PFSK-1 (cell line): ENCODE measurements at regions not wholly inside any gene's neighbourhood (a gene's known extent, or its start where the extent isn't known, plus 50 kb on each side); places are given as distances from the start of the nearest gene placed in this dataset.

Experiments
- FOXP2 ChIP-seq: optimal IDR thresholded peaks from 2 replicates; pipeline ENCODE3; 2011; ENCODE audit warnings: borderline replicate concordance, control low read depth, inconsistent platforms; ENCODE audit not compliant: insufficient read depth; ENCODE audit errors: extremely low read length, extremely low read depth
- POLR2AphosphoS5 ChIP-seq: IDR thresholded peaks from 2 replicates; pipeline ENCODE4 v1.6.1; 2012; ENCODE audit warnings: low read depth, mild to moderate bottlenecking, control low read depth, low read length, moderate library complexity
- SIN3A ChIP-seq: IDR thresholded peaks from 2 replicates; pipeline ENCODE4 v1.6.1; 2012; ENCODE audit warnings: mild to moderate bottlenecking, low read length, moderate library complexity, borderline replicate concordance; ENCODE audit not compliant: insufficient read depth
- TAF1 ChIP-seq: IDR thresholded peaks from 2 replicates; pipeline ENCODE4 v1.6.1; 2012; ENCODE audit warnings: low read length, control low read depth, borderline replicate concordance; ENCODE audit not compliant: insufficient read depth
- TF ChIP-seq, protein P1 (sequence below), 2 experiments: IDR thresholded peaks; 2 replicates each; pipeline versions ENCODE4 v1.6.1 to v1.8.0; 2011 to 2012; ENCODE audit warnings: low read depth in 2 of 2, low read length in 2 of 2, control low read depth in 1 of 2, inconsistent platforms in 1 of 2, mild to moderate bottlenecking in 1 of 2, moderate library complexity in 1 of 2; ENCODE audit not compliant: insufficient read depth in 1 of 2

DNA sequence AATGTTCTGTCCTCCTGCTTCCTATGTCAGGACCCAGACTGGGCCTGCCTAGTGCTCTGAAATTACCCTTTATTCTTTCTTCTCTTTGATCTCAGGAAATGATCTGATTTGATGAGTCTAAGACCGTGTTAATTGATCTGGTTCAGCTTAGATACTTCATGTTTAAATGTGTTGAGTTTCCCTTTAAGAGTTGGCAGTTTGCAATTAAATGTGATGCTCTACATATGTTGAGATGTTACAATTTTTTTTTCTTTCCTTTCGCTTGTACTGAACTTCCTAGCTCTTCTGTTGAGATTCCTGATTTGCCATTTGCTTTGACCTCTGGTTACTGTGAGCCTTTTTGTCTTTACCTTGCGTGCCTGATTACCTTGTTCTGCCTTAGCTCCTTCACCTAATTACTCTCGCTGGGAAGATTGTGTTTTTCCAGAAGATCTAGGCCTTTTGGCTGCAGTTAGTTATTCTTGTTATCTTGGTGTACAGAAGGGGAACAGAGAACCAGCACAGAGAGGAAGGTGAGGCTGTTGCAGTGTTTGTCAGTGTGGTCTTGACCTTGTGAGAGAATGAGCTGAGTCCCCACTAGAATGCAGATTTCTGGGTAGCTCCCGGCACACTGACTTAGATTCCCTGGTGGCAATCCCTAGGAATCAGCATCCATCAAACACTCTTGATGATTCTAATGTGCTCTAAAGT is 203.6 kb downstream of the EDEM1 start:
- TF ChIP-seq FOXP2 (no peak), SIN3A (no peak), POLR2AphosphoS5 (no peak), TAF1 (no peak)
- TF ChIP-seq, protein P1, sequence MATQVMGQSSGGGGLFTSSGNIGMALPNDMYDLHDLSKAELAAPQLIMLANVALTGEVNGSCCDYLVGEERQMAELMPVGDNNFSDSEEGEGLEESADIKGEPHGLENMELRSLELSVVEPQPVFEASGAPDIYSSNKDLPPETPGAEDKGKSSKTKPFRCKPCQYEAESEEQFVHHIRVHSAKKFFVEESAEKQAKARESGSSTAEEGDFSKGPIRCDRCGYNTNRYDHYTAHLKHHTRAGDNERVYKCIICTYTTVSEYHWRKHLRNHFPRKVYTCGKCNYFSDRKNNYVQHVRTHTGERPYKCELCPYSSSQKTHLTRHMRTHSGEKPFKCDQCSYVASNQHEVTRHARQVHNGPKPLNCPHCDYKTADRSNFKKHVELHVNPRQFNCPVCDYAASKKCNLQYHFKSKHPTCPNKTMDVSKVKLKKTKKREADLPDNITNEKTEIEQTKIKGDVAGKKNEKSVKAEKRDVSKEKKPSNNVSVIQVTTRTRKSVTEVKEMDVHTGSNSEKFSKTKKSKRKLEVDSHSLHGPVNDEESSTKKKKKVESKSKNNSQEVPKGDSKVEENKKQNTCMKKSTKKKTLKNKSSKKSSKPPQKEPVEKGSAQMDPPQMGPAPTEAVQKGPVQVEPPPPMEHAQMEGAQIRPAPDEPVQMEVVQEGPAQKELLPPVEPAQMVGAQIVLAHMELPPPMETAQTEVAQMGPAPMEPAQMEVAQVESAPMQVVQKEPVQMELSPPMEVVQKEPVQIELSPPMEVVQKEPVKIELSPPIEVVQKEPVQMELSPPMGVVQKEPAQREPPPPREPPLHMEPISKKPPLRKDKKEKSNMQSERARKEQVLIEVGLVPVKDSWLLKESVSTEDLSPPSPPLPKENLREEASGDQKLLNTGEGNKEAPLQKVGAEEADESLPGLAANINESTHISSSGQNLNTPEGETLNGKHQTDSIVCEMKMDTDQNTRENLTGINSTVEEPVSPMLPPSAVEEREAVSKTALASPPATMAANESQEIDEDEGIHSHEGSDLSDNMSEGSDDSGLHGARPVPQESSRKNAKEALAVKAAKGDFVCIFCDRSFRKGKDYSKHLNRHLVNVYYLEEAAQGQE (IDR thresholded peaks at IDR 0.05; ENCODE audit: insufficient read depth in 1 of 2, low read depth in 2 of 2, low read length in 2 of 2) = no peak

DNA sequence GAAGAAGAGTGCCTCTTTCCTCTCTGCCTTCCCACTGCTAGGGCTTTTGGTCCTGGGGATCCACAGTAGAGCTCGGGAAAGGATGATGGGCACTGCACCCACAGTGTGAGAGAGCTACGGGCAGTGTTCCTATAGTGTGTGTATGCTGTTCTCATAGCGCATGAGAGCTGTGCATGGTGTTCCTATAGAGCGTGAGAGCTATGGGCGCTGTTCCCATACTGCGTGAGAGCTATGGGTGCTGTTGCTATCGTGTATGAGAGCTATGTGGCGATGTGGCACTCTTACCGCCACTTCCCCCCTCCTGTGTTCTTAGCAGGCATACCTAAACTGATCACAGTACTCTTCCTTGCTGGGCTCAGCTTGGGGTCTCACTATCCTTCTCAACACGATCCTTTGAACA is 213.5 kb downstream of the EDEM1 start:
- TF ChIP-seq TAF1 = no peak
- TF ChIP-seq FOXP2 = no peak
- TF ChIP-seq POLR2AphosphoS5 = no peak
- TF ChIP-seq SIN3A = no peak
- TF ChIP-seq, protein P1 (IDR thresholded peaks at IDR 0.05; ENCODE audit: insufficient read depth in 1 of 2, low read depth in 2 of 2, low read length in 2 of 2) = no peak

DNA sequence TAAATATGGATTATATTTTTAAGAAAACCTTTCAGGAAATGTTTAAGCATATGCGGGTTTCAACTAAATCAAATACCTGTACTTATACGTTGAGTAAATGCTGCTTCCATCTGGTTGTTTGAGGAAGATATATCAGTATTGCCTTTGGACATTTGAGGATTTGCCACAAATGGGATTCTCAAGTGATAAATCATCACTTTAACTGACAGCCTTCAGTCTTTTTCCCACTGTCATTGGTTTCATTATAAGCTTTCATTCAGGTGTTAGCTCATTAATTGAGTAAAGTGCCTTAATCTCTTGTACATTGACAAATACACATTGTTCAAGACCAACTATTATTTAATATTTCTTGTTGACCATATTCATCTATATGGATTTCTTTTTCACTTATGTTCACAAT is 217.2 kb downstream of the EDEM1 start:
- TF ChIP-seq, protein P1 (IDR thresholded peaks at IDR 0.05; ENCODE audit: insufficient read depth in 1 of 2, low read depth in 2 of 2, low read length in 2 of 2) = no peak
- TF ChIP-seq TAF1 = no peak
- no peak for TF ChIP-seq SIN3A
- TF ChIP-seq POLR2AphosphoS5 = no peak
- no peak for TF ChIP-seq FOXP2

DNA sequence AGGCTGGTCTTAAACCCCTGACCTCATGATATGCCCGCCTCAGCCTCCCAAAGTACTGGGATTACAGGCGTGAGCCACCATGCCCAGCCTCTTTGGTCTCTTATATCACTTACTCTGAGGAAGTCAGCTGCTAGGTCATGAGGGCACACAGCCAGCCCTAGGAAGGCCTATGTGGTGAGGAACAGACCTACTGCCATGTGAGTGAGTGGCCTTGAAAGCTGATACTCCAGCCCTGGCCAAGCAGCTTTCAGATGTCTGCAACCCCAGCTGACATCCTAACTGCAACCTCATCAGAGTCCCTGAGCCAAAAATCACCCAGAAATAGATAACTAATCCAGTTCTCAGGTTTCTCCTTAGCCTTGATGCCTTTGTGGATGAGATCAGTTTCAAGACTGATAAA is 224.3 kb downstream of the EDEM1 start:
- TF ChIP-seq FOXP2 = no peak
- TF ChIP-seq POLR2AphosphoS5 = no peak
- no peak for TF ChIP-seq TAF1
- TF ChIP-seq, protein P1 (IDR thresholded peaks at IDR 0.05; ENCODE audit: insufficient read depth in 1 of 2, low read depth in 2 of 2, low read length in 2 of 2) = no peak
- no peak for TF ChIP-seq SIN3A
